T47D (cell line): ENCODE measurements at regions not wholly inside any gene's neighbourhood (a gene's known extent, or its start where the extent isn't known, plus 50 kb on each side); places are given as distances from the start of the nearest gene placed in this dataset.

Experiments
- DNase-seq, 2 experiments: peaks; one replicate each; pipeline versions ENCODE4 v3.0.0 to v3.0.0-alpha.2; 2011 to 2012; ENCODE audit warnings: low read depth in 1 of 2, low spot score in 1 of 2
- JUND ChIP-seq: IDR thresholded peaks from 2 replicates; pipeline ENCODE4 v1.6.1; 2012; ENCODE audit warnings: low read depth
- in situ Hi-C: cut with HindIII; loops from 2 replicates; pipeline ENCODE4 v1.10.0; 2016; ENCODE audit warnings: low sequenced_read_pairs, low pct_unique_long_range_greater_than_20kb

DNA sequence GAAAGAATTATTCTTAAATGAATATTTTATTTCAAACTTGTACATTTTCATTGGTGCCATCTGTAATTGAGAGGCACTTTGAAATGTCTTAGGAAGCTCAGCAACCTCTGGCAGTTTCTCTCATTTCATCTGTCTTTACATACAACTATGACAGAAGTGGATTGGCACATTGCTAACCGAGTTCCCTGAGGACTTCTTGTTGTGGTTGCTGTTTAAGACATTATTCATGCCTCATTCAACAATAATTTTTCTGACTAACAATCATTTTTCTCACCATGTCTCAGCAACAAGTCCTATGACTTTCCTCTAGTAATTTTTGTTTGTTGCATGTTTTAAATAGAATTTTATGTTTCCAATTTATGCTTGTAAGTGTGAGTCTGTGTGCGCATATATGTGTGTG lies 284.0 kb upstream of the CWC22 start:
- in situ Hi-C loops, result no loop called here
- DNase-seq, result no peak
- no peak for TF ChIP-seq JUND

- peak in 1 of 2 experiments; percentile 29 for DNase-seq
- in situ Hi-C loops, result no loop called here
- no peak for TF ChIP-seq JUND
Measured at GRCh38 chr2:180289627-180290026, 282.5 kb upstream of the CWC22 start.

DNA sequence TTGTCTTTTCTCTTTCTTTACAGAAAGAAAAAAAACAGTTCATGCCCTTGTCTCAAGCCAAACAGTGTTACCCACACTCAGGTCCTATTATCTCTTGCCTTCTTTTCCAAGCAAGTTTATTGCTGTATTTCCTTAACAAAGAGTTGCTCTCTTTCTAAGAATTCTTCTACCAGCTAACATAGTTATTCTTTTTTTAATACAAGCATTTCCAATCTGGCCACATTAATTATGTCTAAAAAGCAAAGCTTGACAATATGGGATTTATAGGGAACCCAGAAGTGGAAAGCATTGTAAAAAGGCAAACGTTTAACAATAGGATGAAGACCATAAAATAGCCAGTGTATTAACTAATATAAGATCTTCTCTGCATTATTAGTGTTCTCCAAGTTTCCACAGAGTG lies 272.5 kb upstream of the CWC22 start:
- in situ Hi-C loops, result no loop called here
- no peak for DNase-seq
- no peak for TF ChIP-seq JUND

- no peak for TF ChIP-seq JUND
- in situ Hi-C loops, result no loop called here
- no peak for DNase-seq
Measured at GRCh38 chr2:180276733-180277132, 269.6 kb upstream of the CWC22 start.

GRCh38 chr2:180268006-180268405 lies 260.9 kb upstream of the CWC22 start:
- no peak for TF ChIP-seq JUND
- DNase-seq, result no peak
- in situ Hi-C loops, result no loop called here

GRCh38 chr2:180261976-180262375 lies 254.9 kb upstream of the CWC22 start:
- in situ Hi-C loops, result no loop called here
- no peak for DNase-seq
- TF ChIP-seq JUND, result no peak

DNA sequence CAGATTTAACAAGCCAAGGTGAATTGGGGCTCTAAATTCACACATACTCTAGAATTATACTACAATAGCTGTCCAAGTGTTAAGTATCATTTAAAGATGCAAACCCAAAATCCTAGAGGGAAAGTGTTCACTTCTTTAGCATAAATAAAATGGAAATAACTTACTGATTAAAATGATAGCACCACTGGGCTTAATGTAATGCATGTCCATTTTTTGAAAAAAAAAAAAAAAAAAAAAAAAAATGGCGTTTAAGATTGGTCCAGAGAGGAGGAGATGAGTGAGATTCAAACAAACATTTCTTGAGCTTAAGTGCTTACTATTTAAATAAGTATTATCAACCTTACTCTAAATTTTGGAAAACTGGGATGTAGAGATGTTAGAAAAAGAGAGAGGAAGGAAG lies 251.5 kb upstream of the CWC22 start:
- no peak for TF ChIP-seq JUND

DNA sequence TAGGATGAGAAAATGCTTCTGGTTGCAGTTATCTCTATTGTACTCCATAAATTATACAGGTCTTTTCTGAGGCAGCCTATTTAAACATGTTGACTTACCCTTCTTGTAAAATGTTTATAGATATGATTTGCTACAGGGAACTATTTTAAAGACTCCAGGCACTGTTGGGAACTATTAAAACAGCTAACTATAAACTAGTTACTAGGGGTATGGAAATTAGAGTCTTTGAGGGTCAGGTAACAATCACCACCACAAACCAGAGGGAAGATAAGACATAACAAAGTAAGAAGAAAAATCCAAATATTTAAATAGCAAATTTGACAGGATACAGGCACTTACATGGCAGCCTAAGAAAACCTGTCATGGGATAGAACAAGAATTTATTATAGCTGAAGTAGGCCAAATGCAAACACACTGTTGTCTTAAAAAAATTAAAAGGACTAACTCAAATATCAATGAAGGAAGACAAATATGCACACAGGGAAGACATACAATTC lies 251.0 kb upstream of the CWC22 start:
- DNase-seq, result peak in 1 of 2 experiments; percentile 25
- in situ Hi-C loops, result no loop called here
- no peak for TF ChIP-seq JUND

More for the DNA sequence above, 251.5 kb upstream of the CWC22 start:
- in situ Hi-C loops, result no loop called here
- DNase-seq, result no peak

DNA sequence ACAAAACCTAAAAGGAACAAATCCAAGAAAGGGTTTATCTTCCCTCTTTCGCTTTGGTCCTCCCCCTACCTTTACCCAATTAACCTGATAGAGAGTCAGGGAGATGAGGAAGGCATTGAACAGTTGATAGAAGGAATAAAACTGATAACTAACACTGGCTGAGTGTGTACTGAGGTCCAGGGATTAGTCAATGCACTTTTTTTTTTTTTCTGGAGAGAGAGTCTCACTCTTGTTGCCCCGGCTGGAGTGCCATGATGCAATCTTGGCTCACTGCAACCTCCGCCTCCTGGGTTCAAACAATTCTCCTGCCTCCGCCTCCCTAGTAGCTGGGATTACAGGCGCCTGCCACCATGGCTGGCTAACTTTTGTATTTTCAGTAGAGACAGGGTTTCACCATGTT lies 250.2 kb upstream of the CWC22 start:
- in situ Hi-C loops, result no loop called here
- TF ChIP-seq JUND, result no peak
- no peak for DNase-seq

DNA sequence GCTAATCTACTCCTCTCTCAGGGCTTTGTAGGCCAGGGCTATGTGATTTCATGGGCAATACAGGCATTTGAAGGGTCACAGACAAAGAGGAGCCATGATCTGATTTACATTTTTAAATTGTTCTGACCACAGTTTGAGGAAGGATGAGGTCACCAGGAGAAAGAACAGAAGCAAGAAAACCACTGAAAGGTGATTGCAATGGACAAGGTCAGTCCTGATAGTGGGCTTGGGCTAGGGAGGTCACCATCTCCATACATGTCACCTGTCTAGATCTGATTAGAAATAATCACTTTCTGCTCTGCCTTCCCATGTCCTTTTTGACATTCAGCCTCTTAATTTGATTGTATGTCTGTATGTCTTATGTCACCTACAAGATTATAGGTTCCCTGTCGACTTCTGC lies 248.9 kb upstream of the CWC22 start:
- no peak for DNase-seq
- TF ChIP-seq JUND, result no peak
- in situ Hi-C loops, result no loop called here

DNA sequence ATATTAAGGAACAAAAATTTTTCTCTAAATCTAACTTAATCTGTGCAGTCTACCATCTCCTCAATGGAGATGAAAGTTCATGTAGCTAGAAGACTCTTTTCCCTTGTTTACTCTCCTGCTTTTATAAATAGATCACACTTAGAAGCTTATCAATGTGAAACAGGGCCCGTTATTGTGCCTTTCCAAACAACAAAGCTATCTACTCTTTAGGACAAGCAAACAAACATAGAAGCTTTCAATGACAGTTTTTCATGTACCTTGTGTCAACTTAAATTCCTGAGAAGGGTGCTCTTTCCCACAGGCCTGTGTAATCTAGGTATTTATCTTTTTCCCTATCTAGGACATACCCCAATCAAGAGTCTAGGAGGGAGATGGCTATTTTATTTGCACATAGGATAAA lies 247.8 kb upstream of the CWC22 start:
- no peak for DNase-seq
- in situ Hi-C loops, result no loop called here
- no peak for TF ChIP-seq JUND

- no peak for TF ChIP-seq JUND
- DNase-seq, result no peak
- in situ Hi-C loops, result no loop called here
Measured at GRCh38 chr2:180247658-180248057, 240.6 kb upstream of the CWC22 start.

DNA sequence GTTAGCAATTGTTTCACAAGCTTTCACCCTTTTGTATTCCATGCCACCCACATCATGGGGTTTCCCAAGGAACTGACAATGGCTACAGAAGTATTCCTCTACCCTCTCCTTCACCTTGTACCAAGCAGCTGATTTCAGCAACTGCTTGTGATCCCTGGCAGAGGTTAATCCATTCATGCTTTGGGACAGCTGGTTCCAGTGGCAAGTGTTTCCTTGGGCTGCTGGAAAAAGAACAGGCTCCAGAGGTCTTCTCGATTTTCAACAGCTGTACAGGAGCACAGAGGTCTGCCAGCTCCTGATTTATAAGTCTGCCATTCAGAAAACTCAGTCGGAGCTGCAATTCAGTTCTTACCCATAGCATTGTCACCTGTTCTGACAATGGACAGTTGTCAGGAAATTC lies 239.2 kb upstream of the CWC22 start:
- no peak for DNase-seq
- in situ Hi-C loops, result no loop called here
- no peak for TF ChIP-seq JUND

DNA sequence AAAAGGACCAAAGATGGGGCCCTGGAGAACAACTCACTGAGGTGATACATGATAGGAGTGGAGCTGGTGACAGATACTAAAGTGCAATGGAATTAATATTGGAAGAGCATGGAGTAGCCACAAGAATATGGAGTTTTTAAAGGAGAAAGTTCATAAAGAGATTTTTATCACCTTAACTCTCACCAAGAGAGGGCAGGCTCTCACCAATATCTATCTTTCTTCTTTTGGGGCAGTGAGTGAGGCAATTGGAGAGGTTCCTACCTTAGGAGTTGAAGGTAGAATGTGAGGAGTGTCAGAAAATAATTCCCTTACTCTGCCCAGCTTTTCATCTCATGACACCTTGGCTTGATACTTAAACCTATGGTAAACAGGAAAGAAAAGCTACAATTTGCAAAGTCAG lies 233.7 kb upstream of the CWC22 start:
- in situ Hi-C loops, result no loop called here
- DNase-seq, result peak in 1 of 2 experiments; percentile 24
- TF ChIP-seq JUND, result no peak
